Liver (tissue), 8 donors: ENCODE measurements at regions not wholly inside any gene's neighbourhood (a gene's known extent, or its start where the extent isn't known, plus 50 kb on each side); places are given as distances from the start of the nearest gene placed in this dataset.

Source experiments
- DNase-seq: peaks from one replicate; pipeline ENCODE4 v3.0.0-alpha.2; 2017; ENCODE audit warnings: low spot score
- H3K27ac ChIP-seq, 2 donors: one replicate each; pipeline ENCODE4 v1.7.0; 2013; ENCODE audit warnings: inconsistent platforms in 2 of 2, low read length in 2 of 2, control low read depth in 1 of 2, low read depth in 1 of 2, mild to moderate bottlenecking in 1 of 2
- H3K27me3 ChIP-seq, 4 donors: one replicate each; pipeline versions ENCODE4 v1.6.1 to v1.7.0; 2013; ENCODE audit warnings: low read length in 3 of 4, inconsistent platforms in 1 of 4, mild to moderate bottlenecking in 1 of 4, moderate library complexity in 1 of 4; ENCODE audit not compliant: control insufficient read depth in 4 of 4, insufficient read depth in 4 of 4
- H3K36me3 ChIP-seq, 4 donors: one replicate each; pipeline versions ENCODE4 v1.6.1 to v1.7.0; 2013; ENCODE audit warnings: low read length in 3 of 4, mild to moderate bottlenecking in 3 of 4, low read depth in 1 of 4, moderate library complexity in 1 of 4; ENCODE audit not compliant: control insufficient read depth in 4 of 4, insufficient read depth in 3 of 4
- H3K4me1 ChIP-seq, 4 donors: one replicate each; pipeline versions ENCODE4 v1.6.1 to v1.7.0; 2013; ENCODE audit warnings: low read length in 3 of 4, mild to moderate bottlenecking in 3 of 4, moderate library complexity in 1 of 4; ENCODE audit not compliant: control insufficient read depth in 4 of 4, insufficient read depth in 4 of 4
- H3K4me3 ChIP-seq, 3 donors: one replicate each; pipeline versions ENCODE4 v1.6.1 to v1.7.0; 2013; ENCODE audit warnings: low read length in 3 of 3, control low read depth in 1 of 3, low read depth in 1 of 3, mild to moderate bottlenecking in 1 of 3
- H3K9ac ChIP-seq, 2 donors: one replicate each; pipeline ENCODE4 v1.7.0; 2013; ENCODE audit warnings: low read length in 2 of 2, mild to moderate bottlenecking in 2 of 2, moderate library complexity in 2 of 2, control low read depth in 1 of 2, low read depth in 1 of 2
- H3K9me3 ChIP-seq, 4 donors: one replicate each; pipeline versions ENCODE4 v1.6.1 to v1.7.0; 2013; ENCODE audit warnings: low read length in 3 of 4; ENCODE audit not compliant: control insufficient read depth in 4 of 4
- ATF3 ChIP-seq: IDR thresholded peaks from 2 replicates; pipeline ENCODE4 v1.6.1; 2016; ENCODE audit warnings: antibody characterized with exemption
- EGR1 ChIP-seq, 2 donors: IDR thresholded peaks; 2 replicates each; pipeline ENCODE4 v1.6.1; 2016 to 2018; ENCODE audit warnings: antibody characterized with exemption in 2 of 2, low read depth in 2 of 2
- FOXA1 ChIP-seq: IDR thresholded peaks from 2 replicates; pipeline ENCODE4 v1.6.1; 2016; ENCODE audit warnings: antibody characterized with exemption
- FOXA2 ChIP-seq: IDR thresholded peaks from 2 replicates; pipeline ENCODE4 v1.6.1; 2016; ENCODE audit warnings: antibody characterized with exemption
- GABPA ChIP-seq, 2 donors: IDR thresholded peaks in 1 of 2; conservative IDR thresholded peaks in 1 of 2; 2 replicates each; pipeline ENCODE4 v1.6.1; 2016; ENCODE audit warnings: antibody characterized with exemption in 2 of 2, mild to moderate bottlenecking in 1 of 2, moderate library complexity in 1 of 2
- HNF4A ChIP-seq, 2 donors: conservative IDR thresholded peaks; 2 replicates each; pipeline ENCODE4 v1.6.1; 2016; ENCODE audit warnings: antibody characterized with exemption in 2 of 2, mild to moderate bottlenecking in 2 of 2
- HNF4G ChIP-seq: IDR thresholded peaks from 2 replicates; pipeline ENCODE4 v1.6.1; 2016; ENCODE audit warnings: antibody characterized with exemption
- JUND ChIP-seq, 2 donors: IDR thresholded peaks; 2 replicates each; pipeline ENCODE4 v1.6.1; 2016; ENCODE audit warnings: antibody characterized with exemption in 2 of 2
- MAX ChIP-seq: IDR thresholded peaks from 2 replicates; pipeline ENCODE4 v1.6.1; 2016; ENCODE audit warnings: antibody characterized with exemption
- NR2F2 ChIP-seq: IDR thresholded peaks from 2 replicates; pipeline ENCODE4 v1.6.1; 2016; ENCODE audit warnings: antibody characterized with exemption
- RAD21 ChIP-seq, 2 donors: IDR thresholded peaks; 2 replicates each; pipeline ENCODE4 v1.6.1; 2016; ENCODE audit warnings: antibody characterized with exemption in 2 of 2, mild to moderate bottlenecking in 2 of 2
- REST ChIP-seq: IDR thresholded peaks from 2 replicates; pipeline ENCODE4 v1.6.1; 2016; ENCODE audit warnings: antibody characterized with exemption, mild to moderate bottlenecking
- RXRA ChIP-seq, 2 donors: IDR thresholded peaks; 2 replicates each; pipeline ENCODE4 v1.6.1; 2017 to 2018; ENCODE audit warnings: antibody characterized with exemption in 2 of 2, mild to moderate bottlenecking in 1 of 2
- SP1 ChIP-seq: IDR thresholded peaks from 2 replicates; pipeline ENCODE4 v1.6.1; 2018; ENCODE audit warnings: antibody characterized with exemption, mild to moderate bottlenecking
- TAF1 ChIP-seq: conservative IDR thresholded peaks from 2 replicates; pipeline ENCODE4 v1.6.1; 2016; ENCODE audit warnings: antibody characterized with exemption, mild to moderate bottlenecking
- YY1 ChIP-seq: IDR thresholded peaks from 2 replicates; pipeline ENCODE4 v1.6.1; 2016; ENCODE audit warnings: antibody characterized with exemption, mild to moderate bottlenecking
- WGBS: extraction: QIAGEN DNeasy Blood & Tissue Kit; methylation state at CpG from one replicate; pipeline ENCODE4 v1.1.7; 2013; 5-methylcytosine and 5-hydroxymethylcytosine counted together
- TF ChIP-seq, protein P1 (sequence below): IDR thresholded peaks from 2 replicates; pipeline ENCODE4 v1.6.1; 2016; ENCODE audit warnings: antibody characterized with exemption
- TF ChIP-seq, protein P2 (sequence below): fragments of 150-350 bp; IDR thresholded peaks from 2 replicates; pipeline ENCODE4 v1.5.1; 2017; ENCODE audit warnings: improper control_type of control experiment, low read depth, low read length; ENCODE audit not compliant: missing input control
- donor health status: healthy.
- donor health status: healthy.
- donor health status: healthy.
- donor health status: healthy.
- donor health status: healthy.

DNA sequence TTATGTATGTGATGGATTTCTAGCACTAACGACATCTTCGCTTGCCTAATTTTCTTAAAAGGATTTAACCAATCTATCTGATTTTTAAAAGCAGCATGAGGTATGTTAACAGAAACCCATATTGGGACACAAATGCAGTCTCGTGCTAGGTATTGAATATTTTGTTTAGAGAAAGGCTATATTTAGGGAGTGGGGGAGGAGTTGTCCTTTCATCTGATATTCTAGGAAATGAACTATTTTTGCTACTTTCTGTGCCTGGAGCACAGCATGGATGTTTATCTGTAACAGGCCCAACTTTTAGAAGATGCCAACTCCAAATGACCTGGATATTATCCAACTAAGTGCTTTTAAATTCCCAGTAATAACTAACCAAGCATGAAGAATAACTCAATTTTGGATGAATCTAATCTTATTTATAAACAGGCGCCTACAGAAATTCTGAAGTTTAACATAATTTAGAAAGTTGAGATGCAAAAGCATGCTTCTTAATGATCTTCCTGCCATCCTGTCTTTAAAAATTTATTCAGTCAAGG, 317.1 kb upstream of the CHD6 start:
- H3K36me3 ChIP-seq: no peaks in the 10 kb centered on the region
- 76% methylated on average over 4 of the region's 4 CpGs for WGBS

More for the DNA sequence above, 317.1 kb upstream of the CHD6 start:
- Histone ChIP-seq H3K9me3 (peaks cover 0 to under 1% (median under 1%) of the 10 kb centered on the region in 4 donors), H3K4me3 (no peak overlapping the region), H3K9ac (no peak overlapping the region), H3K27ac (no peak overlapping the region), H3K4me1 (no peaks in the 10 kb centered on the region), H3K27me3 (peaks cover 0 to 2% (median 0%) of the 10 kb centered on the region in 4 donors)
- TF ChIP-seq, protein P1, sequence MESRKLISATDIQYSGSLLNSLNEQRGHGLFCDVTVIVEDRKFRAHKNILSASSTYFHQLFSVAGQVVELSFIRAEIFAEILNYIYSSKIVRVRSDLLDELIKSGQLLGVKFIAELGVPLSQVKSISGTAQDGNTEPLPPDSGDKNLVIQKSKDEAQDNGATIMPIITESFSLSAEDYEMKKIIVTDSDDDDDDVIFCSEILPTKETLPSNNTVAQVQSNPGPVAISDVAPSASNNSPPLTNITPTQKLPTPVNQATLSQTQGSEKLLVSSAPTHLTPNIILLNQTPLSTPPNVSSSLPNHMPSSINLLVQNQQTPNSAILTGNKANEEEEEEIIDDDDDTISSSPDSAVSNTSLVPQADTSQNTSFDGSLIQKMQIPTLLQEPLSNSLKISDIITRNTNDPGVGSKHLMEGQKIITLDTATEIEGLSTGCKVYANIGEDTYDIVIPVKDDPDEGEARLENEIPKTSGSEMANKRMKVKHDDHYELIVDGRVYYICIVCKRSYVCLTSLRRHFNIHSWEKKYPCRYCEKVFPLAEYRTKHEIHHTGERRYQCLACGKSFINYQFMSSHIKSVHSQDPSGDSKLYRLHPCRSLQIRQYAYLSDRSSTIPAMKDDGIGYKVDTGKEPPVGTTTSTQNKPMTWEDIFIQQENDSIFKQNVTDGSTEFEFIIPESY: no peak
- TF ChIP-seq REST: no peak
- TF ChIP-seq FOXA1: no peak
- TF ChIP-seq TAF1: no peak
- TF ChIP-seq RAD21 (IDR thresholded peaks at IDR 0.05): no peak
- no peak for TF ChIP-seq MAX
- no peak for TF ChIP-seq YY1
- TF ChIP-seq FOXA2: no peak
- TF ChIP-seq HNF4G: no peak
- no peak for TF ChIP-seq GABPA (IDR thresholded peaks at IDR 0.05 in 1 of 2, conservative IDR thresholded peaks at IDR 0.05 in 1 of 2)
- TF ChIP-seq, protein P2, sequence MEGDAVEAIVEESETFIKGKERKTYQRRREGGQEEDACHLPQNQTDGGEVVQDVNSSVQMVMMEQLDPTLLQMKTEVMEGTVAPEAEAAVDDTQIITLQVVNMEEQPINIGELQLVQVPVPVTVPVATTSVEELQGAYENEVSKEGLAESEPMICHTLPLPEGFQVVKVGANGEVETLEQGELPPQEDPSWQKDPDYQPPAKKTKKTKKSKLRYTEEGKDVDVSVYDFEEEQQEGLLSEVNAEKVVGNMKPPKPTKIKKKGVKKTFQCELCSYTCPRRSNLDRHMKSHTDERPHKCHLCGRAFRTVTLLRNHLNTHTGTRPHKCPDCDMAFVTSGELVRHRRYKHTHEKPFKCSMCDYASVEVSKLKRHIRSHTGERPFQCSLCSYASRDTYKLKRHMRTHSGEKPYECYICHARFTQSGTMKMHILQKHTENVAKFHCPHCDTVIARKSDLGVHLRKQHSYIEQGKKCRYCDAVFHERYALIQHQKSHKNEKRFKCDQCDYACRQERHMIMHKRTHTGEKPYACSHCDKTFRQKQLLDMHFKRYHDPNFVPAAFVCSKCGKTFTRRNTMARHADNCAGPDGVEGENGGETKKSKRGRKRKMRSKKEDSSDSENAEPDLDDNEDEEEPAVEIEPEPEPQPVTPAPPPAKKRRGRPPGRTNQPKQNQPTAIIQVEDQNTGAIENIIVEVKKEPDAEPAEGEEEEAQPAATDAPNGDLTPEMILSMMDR: no peak
- no peak for TF ChIP-seq EGR1 (IDR thresholded peaks at IDR 0.05; ENCODE audit: low read depth in 2 of 2)
- no peak for TF ChIP-seq ATF3
- no peak for TF ChIP-seq RXRA (IDR thresholded peaks at IDR 0.05)
- no peak for TF ChIP-seq HNF4A (conservative IDR thresholded peaks at IDR 0.05)
- no peak for TF ChIP-seq JUND (IDR thresholded peaks at IDR 0.05)
- no peak for TF ChIP-seq NR2F2
- no peak for TF ChIP-seq SP1
- DNase-seq: no peak
